GM12878 (cell line): ENCODE measurements at regions not wholly inside any gene's neighbourhood (a gene's known extent, or its start where the extent isn't known, plus 50 kb on each side); places are given as distances from the start of the nearest gene placed in this dataset.

Experiments
- ATAC-seq: fragments of 200-7000 bp; cut with Tn5 transposase; 3 replicates; pipeline ENCODE4 v1.9.1; 2020; ENCODE audit warnings: mild to moderate bottlenecking, moderate library complexity
- BruUV-seq: library from RNA; stranded (reverse); fragments of 400-500 nt; replicated peaks from 2 replicates; lab custom pipeline; 2021; lab: Mats Ljungman, UMichigan
- CTCF ChIA-PET: fragments of 300-600 bp; sonication (Branson Sonifier 250); formaldehyde crosslinking; extraction: SDS; loops from one replicate; lab custom pipeline; 2021; ENCODE audit warnings: inconsistent platforms; lab: Yijun Ruan, JAX
- POLR2A ChIA-PET: fragments of 350-600 bp; formaldehyde crosslinking; extraction: SDS; loops from one replicate; lab custom pipeline; 2021; ENCODE audit warnings: inconsistent platforms; lab: Charles Lee
- RAD21 ChIA-PET: fragments of 300-600 bp; sonication (Branson Sonifier 250); formaldehyde crosslinking; loops from one replicate; lab custom pipeline; 2023; ENCODE audit warnings: antibody characterized with exemption; ENCODE audit not compliant: unreplicated experiment; lab: Charles Lee
- SMC1A ChIA-PET: fragments of 300-600 bp; sonication (Branson Sonifier 250); formaldehyde crosslinking; loops from one replicate; lab custom pipeline; 2023; ENCODE audit not compliant: unreplicated experiment, uncharacterized antibody; lab: Charles Lee
- DNase-seq: peaks from one replicate; pipeline ENCODE4 v3.0.0-alpha.2; 2011; ENCODE audit warnings: low read depth, low spot score
- FAIRE-seq: peaks from 3 replicates; lab custom pipeline; 2011; peaks lifted over from hg19 to GRCh38; lab: Jason Lieb, UNC
- H2AFZ ChIP-seq: 2 replicates; pipeline ENCODE4 v1.6.0; 2011; ENCODE audit warnings: low read depth, low read length, control low read depth; ENCODE audit not compliant: control insufficient read depth
- H3K27ac ChIP-seq: 2 replicates; pipeline ENCODE4 v1.5.1; 2011; ENCODE audit warnings: control low read depth; ENCODE audit not compliant: control insufficient read depth, insufficient read depth
- H3K27me3 ChIP-seq, 2 experiments: replicated peaks in 1 of 2; 2 replicates each; pipeline versions ENCODE4 v1.6.0 to v1.6.1; 2011; ENCODE audit warnings: low read length in 1 of 2; ENCODE audit not compliant: control insufficient read depth in 2 of 2, insufficient read depth in 2 of 2
- H3K36me3 ChIP-seq, 2 experiments: 2 replicates each; pipeline ENCODE4 v1.5.1; 2011; ENCODE audit warnings: low read length in 1 of 2; ENCODE audit not compliant: control insufficient read depth in 2 of 2, insufficient read depth in 2 of 2
- H3K4me1 ChIP-seq: 2 replicates; pipeline ENCODE4 v1.6.1; 2011; ENCODE audit warnings: mild to moderate bottlenecking, low read length, moderate library complexity, mixed read lengths; ENCODE audit not compliant: control insufficient read depth, insufficient read depth
- H3K4me2 ChIP-seq: 2 replicates; pipeline ENCODE4 v1.6.0; 2011; ENCODE audit warnings: control low read depth; ENCODE audit not compliant: control insufficient read depth, insufficient read depth
- H3K4me3 ChIP-seq: fragments of 200-600 bp; sonication (generic); 2 replicates; pipeline ENCODE4 v1.5.1; 2016
- H3K79me2 ChIP-seq: 2 replicates; pipeline ENCODE4 v1.6.0; 2011; ENCODE audit warnings: low read length; ENCODE audit not compliant: control insufficient read depth, insufficient read depth
- H3K9ac ChIP-seq: 2 replicates; pipeline ENCODE4 v1.8.0; 2011; ENCODE audit warnings: low read length, control low read depth, mixed read lengths; ENCODE audit not compliant: control insufficient read depth, insufficient read depth
- H3K9me3 ChIP-seq: replicated peaks from 3 replicates; pipeline ENCODE4 v1.5.1; 2011; ENCODE audit warnings: mild to moderate bottlenecking, low read length; ENCODE audit not compliant: control insufficient read depth, insufficient read depth
- H4K20me1 ChIP-seq: 2 replicates; pipeline ENCODE4 v1.6.0; 2011; ENCODE audit not compliant: control insufficient read depth, insufficient read depth
- ATF7 ChIP-seq: fragments of 450-650 bp; IDR thresholded peaks from 2 replicates; pipeline ENCODE4 v1.6.1; 2016; ENCODE audit warnings: low read depth, mild to moderate bottlenecking
- BCLAF1 ChIP-seq: fragments of 450-650 bp; IDR thresholded peaks from 2 replicates; pipeline ENCODE4 v1.6.1; 2017; ENCODE audit warnings: antibody characterized with exemption, mild to moderate bottlenecking, moderate library complexity
- BRCA1 ChIP-seq: IDR thresholded peaks from 2 replicates; pipeline ENCODE4 v1.6.1; 2011; ENCODE audit warnings: low read depth, low read length, improper control_type of control experiment
- CHD1 ChIP-seq: IDR thresholded peaks from 2 replicates; pipeline ENCODE4 v1.6.1; 2012; ENCODE audit warnings: low read depth, low read length, improper control_type of control experiment
- DPF2 ChIP-seq: fragments of 450-650 bp; IDR thresholded peaks from 2 replicates; pipeline ENCODE4 v1.6.1; 2017; ENCODE audit warnings: mild to moderate bottlenecking
- E2F4 ChIP-seq: IDR thresholded peaks from 2 replicates; pipeline ENCODE4 v1.6.1; 2012; ENCODE audit warnings: low read depth, low read length, improper control_type of control experiment
- EP300 ChIP-seq, 2 experiments: fragments of 150-350 bp in 1 of 2; IDR thresholded peaks; 2 replicates each; pipeline ENCODE4 v1.6.1; 2011 to 2012; ENCODE audit warnings: low read depth in 2 of 2, low read length in 2 of 2, borderline replicate concordance in 1 of 2, improper control_type of control experiment in 1 of 2, inconsistent platforms in 1 of 2; ENCODE audit not compliant: control insufficient read depth in 1 of 2
- HDAC2 ChIP-seq: fragments of 200-600 bp; sonication (generic); IDR thresholded peaks from 2 replicates; pipeline ENCODE4 v1.6.1; 2017
- MEF2B ChIP-seq: fragments of 450-650 bp; IDR thresholded peaks from 2 replicates; pipeline ENCODE4 v1.6.1; 2018; ENCODE audit warnings: mild to moderate bottlenecking, moderate library complexity; ENCODE audit not compliant: partially characterized antibody, poor library complexity, severe bottlenecking
- MLLT1 ChIP-seq: fragments of 450-650 bp; IDR thresholded peaks from 2 replicates; pipeline ENCODE4 v1.6.1; 2016; ENCODE audit warnings: mild to moderate bottlenecking
- RB1 ChIP-seq: fragments of 450-650 bp; formaldehyde crosslinking; IDR thresholded peaks from 2 replicates; pipeline ENCODE4 v1.6.1; 2017; ENCODE audit warnings: mild to moderate bottlenecking, borderline replicate concordance
- RBBP5 ChIP-seq: fragments of 200-600 bp; sonication (generic); conservative IDR thresholded peaks from 2 replicates; pipeline ENCODE4 v1.6.1; 2016
- RUNX3 ChIP-seq: IDR thresholded peaks from 2 replicates; pipeline ENCODE4 v1.6.1; 2012; ENCODE audit warnings: low read length, inconsistent platforms
- SMAD1 ChIP-seq: fragments of 450-650 bp; IDR thresholded peaks from 2 replicates; pipeline ENCODE4 v1.6.1; 2018; ENCODE audit warnings: mild to moderate bottlenecking, low read depth; ENCODE audit not compliant: partially characterized antibody
- TARDBP ChIP-seq: IDR thresholded peaks from 2 replicates; pipeline ENCODE4 v1.6.1; 2016; ENCODE audit warnings: borderline replicate concordance
- TBL1XR1 ChIP-seq: IDR thresholded peaks from 2 replicates; pipeline ENCODE4 v1.6.1; 2012; ENCODE audit warnings: low read depth, low read length, improper control_type of control experiment
- YBX1 ChIP-seq: fragments of 450-650 bp; IDR thresholded peaks from 2 replicates; pipeline ENCODE4 v1.6.1; 2016; ENCODE audit warnings: antibody characterized with exemption
- ZBED1 ChIP-seq: IDR thresholded peaks from 2 replicates; pipeline ENCODE4 v1.6.1; 2016; ENCODE audit warnings: borderline replicate concordance
- WGBS: methylation state at CpG from one replicate; pipeline ENCODE4 v1.1.6; 2016; ENCODE audit warnings: low lambda C conversion rate; ENCODE audit not compliant: insufficient replicate concordance, insufficient coverage; ENCODE audit errors: missing lambda C conversion rate; 5-methylcytosine and 5-hydroxymethylcytosine counted together
- in situ Hi-C: fragments of 300-500 bp; cut with MboI; formaldehyde crosslinking; loops from 9 replicates; pipeline ENCODE4 v1.14.3; 2018; ENCODE audit warnings: mixed read lengths
- intact Hi-C: fragments of 100-400 bp; cut with micrococcal nuclease; formaldehyde crosslinking; loops from one replicate; pipeline ENCODE4 v1.14.2; 2022; ENCODE audit not compliant: unreplicated experiment

GRCh38 chr9:101995231-101995630 lies 256.8 kb upstream of the GRIN3A start:
- no peaks in the 10 kb centered on the region for H3K27me3 ChIP-seq
- no peak overlapping the region for H3K27ac ChIP-seq
- POLR2A ChIA-PET, result no interaction called here
- TF ChIP-seq DPF2, result no peak
- no peak for TF ChIP-seq MEF2B
- no peak for TF ChIP-seq EP300 (IDR thresholded peaks at IDR 0.05; ENCODE audit: borderline replicate concordance in 1 of 2, control insufficient read depth in 1 of 2, low read depth in 2 of 2, low read length in 2 of 2)
- TF ChIP-seq TARDBP, result no peak
- TF ChIP-seq YBX1, result no peak
- no peak for TF ChIP-seq RBBP5
- TF ChIP-seq MLLT1, result no peak
- TF ChIP-seq HDAC2, result no peak
- TF ChIP-seq BRCA1, result no peak
- TF ChIP-seq BCLAF1, result no peak
- no peak for TF ChIP-seq SMAD1
- no peak for TF ChIP-seq CHD1
- no peak for TF ChIP-seq ATF7
- no peak for TF ChIP-seq TBL1XR1
- no peak for TF ChIP-seq RB1
- TF ChIP-seq RUNX3, result no peak
- no peak for TF ChIP-seq E2F4
- TF ChIP-seq ZBED1, result no peak
- TF ChIP-seq, all 136 proteins: peak for 0
- Histone ChIP-seq H4K20me1 (no peaks in the 10 kb centered on the region), H2AFZ (no peak overlapping the region), H3K9me3 (no peaks in the 10 kb centered on the region), H3K4me2 (no peak overlapping the region), H3K9ac (no peak overlapping the region), H3K4me1 (no peaks in the 10 kb centered on the region), H3K36me3 (no peaks in the 10 kb centered on the region), H3K4me3 (no peak overlapping the region), H3K79me2 (no peaks in the 10 kb centered on the region)
- 1% methylated on average over 5 of the region's 5 CpGs for WGBS
- no TSS peak for BruUV-seq
- FAIRE-seq, result no peak
- no peak for ATAC-seq
- in situ Hi-C loops (no loop called here), intact Hi-C loops (no loop called here)
- ChIA-PET SMC1A (interaction anchor here (2.0 kb wide), 1 partner anchor 17 kb away, joined by 5 read pairs; no protein-coding TSS in a partner anchor), CTCF (interaction anchor here (1.3 kb wide), 1 partner anchor 18 kb away, joined by 3 read pairs; no protein-coding TSS in a partner anchor), RAD21 (no interaction called here)
- DNase-seq, result no peak
